B cell (primary cell): ENCODE measurements at regions not wholly inside any gene's neighbourhood (a gene's known extent, or its start where the extent isn't known, plus 50 kb on each side); places are given as distances from the start of the nearest gene placed in this dataset.

Experiments used
- CTCF ChIP-seq: fragments of 200-600 bp; IDR thresholded peaks from one replicate; pipeline ENCODE4 v1.8.0; 2022; ENCODE audit warnings: antibody characterized with exemption, mild to moderate bottlenecking
- EZH2 ChIP-seq: IDR thresholded peaks from 2 replicates; pipeline ENCODE4 v1.6.1; 2012; ENCODE audit warnings: borderline replicate concordance, low read depth, mild to moderate bottlenecking, moderate library complexity, low read length; ENCODE audit not compliant: insufficient read depth, poor library complexity, severe bottlenecking

DNA sequence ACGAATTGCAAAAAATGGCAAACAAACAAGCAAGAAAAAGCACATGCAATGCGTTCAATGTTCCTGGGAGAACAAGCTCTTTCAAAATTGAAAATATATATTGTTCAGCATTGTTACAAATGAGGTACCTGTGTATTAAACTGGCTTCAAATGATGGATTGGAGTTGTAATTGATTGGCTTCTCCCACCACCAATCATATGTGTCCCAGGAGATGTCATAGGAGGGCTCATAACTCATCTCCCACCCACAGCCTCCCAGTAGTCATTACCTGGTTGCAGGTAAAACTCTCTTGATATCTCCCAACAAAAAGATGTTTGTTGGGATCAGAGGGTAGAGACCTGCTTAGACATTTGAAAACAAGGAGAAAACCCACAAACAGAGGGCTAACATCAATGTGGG is 302.9 kb downstream of the BAMBI start:
- TF ChIP-seq CTCF: no peak
- no peak for TF ChIP-seq EZH2
